Neural progenitor cell (in vitro differentiated cells): ENCODE measurements at regions not wholly inside any gene's neighbourhood (a gene's known extent, or its start where the extent isn't known, plus 50 kb on each side); places are given as distances from the start of the nearest gene placed in this dataset.

Experiments
- CTCF ChIP-seq: fragments of 200-600 bp; sonication (generic); IDR thresholded peaks from 2 replicates; pipeline ENCODE4 v1.5.1; 2017; ENCODE audit warnings: antibody characterized with exemption, mild to moderate bottlenecking
- EZH2 ChIP-seq: fragments of 200-600 bp; sonication (generic); IDR thresholded peaks from 2 replicates; pipeline ENCODE4 v1.6.1; 2017; ENCODE audit warnings: antibody characterized with exemption, mild to moderate bottlenecking, moderate library complexity
- EZH2phosphoT487 ChIP-seq: fragments of 200-600 bp; sonication (generic); IDR thresholded peaks from 2 replicates; pipeline ENCODE4 v1.6.1; 2017; ENCODE audit warnings: antibody characterized with exemption

- no peak for TF ChIP-seq CTCF
- no peak for TF ChIP-seq EZH2
- TF ChIP-seq EZH2phosphoT487 = no peak
Measured at GRCh38 chr3:3237979-3238378, 58.5 kb upstream of the CRBN start.
